GM21825 (cell line): ENCODE measurements at regions not wholly inside any gene's neighbourhood (a gene's known extent, or its start where the extent isn't known, plus 50 kb on each side); places are given as distances from the start of the nearest gene placed in this dataset.
A peak's percentile ranks its signal among the peaks of the same experiment; 100 is the strongest.
"Not testable (repeated sequence)": the region's sequence is repeated elsewhere in the genome, so short reads cannot be mapped to it uniquely, and the experiment has no call there.

Experiments used
- ATAC-seq: cut with Tn5 transposase; IDR thresholded peaks from one replicate; pipeline ENCODE4 v1.9.1; 2021; ENCODE audit warnings: mild to moderate bottlenecking, moderate library complexity; ENCODE audit not compliant: unreplicated experiment

GRCh38 chr4:115956054-115956796, 842.8 kb upstream of the NDST4 start:
- ATAC-seq, result not testable (repeated sequence)

GRCh38 chr4:115950806-115951205, 837.4 kb upstream of the NDST4 start:
- no peak for ATAC-seq

GRCh38 chr4:115949974-115950743, 836.7 kb upstream of the NDST4 start:
- ATAC-seq, result peak; percentile 71

GRCh38 chr4:115945026-115945425, 831.6 kb upstream of the NDST4 start:
- no peak for ATAC-seq

GRCh38 chr4:115944146-115944905, 830.9 kb upstream of the NDST4 start:
- ATAC-seq, result no peak

GRCh38 chr4:115938764-115939443, 825.5 kb upstream of the NDST4 start:
- no peak for ATAC-seq

GRCh38 chr4:115929373-115929772, 816.0 kb upstream of the NDST4 start:
- no peak for ATAC-seq

- ATAC-seq, result no peak
Observed at GRCh38 chr4:115927382-115927781, 814.0 kb upstream of the NDST4 start.

- ATAC-seq, result no peak
Observed at GRCh38 chr4:115923152-115923551, 809.7 kb upstream of the NDST4 start.

GRCh38 chr4:115920637-115921036, 807.2 kb upstream of the NDST4 start:
- no peak for ATAC-seq

GRCh38 chr4:115918149-115918548, 804.7 kb upstream of the NDST4 start:
- no peak for ATAC-seq

- no peak for ATAC-seq
Observed at GRCh38 chr4:115906428-115906827, 793.0 kb upstream of the NDST4 start.

GRCh38 chr4:115883847-115884246, 770.4 kb upstream of the NDST4 start:
- ATAC-seq, result no peak

- ATAC-seq, result no peak
Observed at GRCh38 chr4:115883231-115883630, 769.8 kb upstream of the NDST4 start.

GRCh38 chr4:115873048-115873447, 759.6 kb upstream of the NDST4 start:
- no peak for ATAC-seq

- ATAC-seq, result no peak
Observed at GRCh38 chr4:115871596-115871995, 758.2 kb upstream of the NDST4 start.

- ATAC-seq, result no peak
Observed at GRCh38 chr4:115866364-115866896, 753.0 kb upstream of the NDST4 start.

- ATAC-seq, result no peak
Observed at GRCh38 chr4:115865736-115866135, 752.3 kb upstream of the NDST4 start.

GRCh38 chr4:115852767-115853091, 739.3 kb upstream of the NDST4 start:
- no peak for ATAC-seq

- peak; percentile 76 for ATAC-seq
Observed at GRCh38 chr4:115851918-115852766, 738.7 kb upstream of the NDST4 start.
